Occipital lobe (tissue), 1 donor: ENCODE measurements at regions not wholly inside any gene's neighbourhood (a gene's known extent, or its start where the extent isn't known, plus 50 kb on each side); places are given as distances from the start of the nearest gene placed in this dataset.
"Not testable (repeated sequence)": the region's sequence is repeated elsewhere in the genome, so short reads cannot be mapped to it uniquely, and the experiment has no call there.

Source experiments
- DNase-seq: peaks from one replicate; lab custom pipeline; 2025; lab: John Stamatoyannopoulos, UW

DNA sequence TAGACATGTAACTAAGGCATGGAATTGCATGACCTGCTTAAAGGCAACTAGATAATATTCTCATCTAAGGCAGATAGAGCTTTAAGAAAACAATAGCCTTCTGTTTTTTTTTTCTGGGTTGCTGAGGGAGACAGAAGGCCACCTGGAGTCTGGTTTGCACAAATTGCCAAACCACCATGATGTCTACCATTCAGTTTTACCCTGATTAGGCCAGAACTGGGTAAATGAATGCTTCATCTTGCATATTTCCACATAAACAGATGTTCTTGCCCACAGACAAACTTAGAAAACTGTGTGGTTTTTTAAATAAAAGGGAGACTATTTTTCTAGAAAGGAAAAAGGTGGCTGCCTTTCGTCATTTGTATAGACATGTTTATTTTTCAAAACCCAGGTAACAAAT is 278.7 kb upstream of the PRICKLE1 start:
- DNase-seq, result no peak

DNA sequence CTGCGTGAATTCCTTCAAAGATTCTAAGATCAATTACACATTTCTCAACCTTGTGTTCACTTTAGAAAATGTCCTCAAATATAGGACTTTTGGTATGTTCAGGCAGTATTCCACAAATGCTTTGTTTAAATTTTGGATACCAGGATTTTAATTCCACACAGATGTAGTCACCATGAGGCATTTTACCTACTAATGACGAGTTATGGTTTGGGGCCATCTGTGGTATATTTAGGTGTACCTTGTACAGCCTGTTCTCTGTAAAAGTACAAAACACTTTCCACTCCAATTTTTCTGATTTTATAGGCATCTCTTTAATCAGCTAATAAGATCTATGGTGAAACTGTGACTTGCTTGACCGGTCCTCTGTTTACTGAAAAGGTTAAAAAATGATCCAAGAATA is 275.7 kb upstream of the PRICKLE1 start:
- DNase-seq, result no peak

DNA sequence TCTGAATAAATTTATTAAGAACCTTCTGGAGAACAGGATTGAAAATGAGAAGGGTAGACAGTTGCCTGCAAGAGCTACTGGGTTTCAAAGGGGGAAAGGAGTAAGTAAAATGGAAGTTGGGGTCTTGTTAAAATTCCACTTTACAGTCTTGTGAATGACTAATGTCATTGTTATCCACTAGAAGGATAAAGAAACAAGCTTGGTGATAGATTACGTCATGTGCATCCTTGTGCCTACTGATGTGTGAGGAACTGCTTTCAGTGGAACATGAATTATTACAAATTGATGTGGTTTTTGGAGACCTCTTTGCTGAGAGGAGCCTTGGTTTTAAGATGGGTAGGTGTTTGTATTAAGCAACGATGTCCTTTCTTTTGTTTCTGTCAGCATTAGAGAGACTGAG is 272.5 kb upstream of the PRICKLE1 start:
- no peak for DNase-seq

DNA sequence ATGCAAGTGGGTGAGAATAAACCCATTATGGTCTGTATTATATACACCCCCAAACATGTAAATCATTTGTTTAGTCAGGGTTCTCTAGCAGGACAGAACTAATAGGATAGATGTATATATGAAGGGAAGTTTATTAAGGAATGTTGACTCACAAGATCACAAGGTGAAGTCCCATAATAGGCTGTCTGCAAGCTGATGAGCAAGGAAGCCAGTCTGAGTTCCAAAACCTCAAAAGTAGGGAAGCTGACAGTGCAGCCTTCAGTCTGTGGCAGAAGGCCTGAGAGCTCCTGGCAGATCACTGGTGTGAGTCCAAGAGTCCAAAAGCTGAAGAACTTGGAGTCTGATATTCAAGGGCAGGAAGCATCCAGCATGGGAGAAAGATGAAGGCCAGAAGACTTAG is 270.8 kb upstream of the PRICKLE1 start:
- DNase-seq, result not testable (repeated sequence)

DNA sequence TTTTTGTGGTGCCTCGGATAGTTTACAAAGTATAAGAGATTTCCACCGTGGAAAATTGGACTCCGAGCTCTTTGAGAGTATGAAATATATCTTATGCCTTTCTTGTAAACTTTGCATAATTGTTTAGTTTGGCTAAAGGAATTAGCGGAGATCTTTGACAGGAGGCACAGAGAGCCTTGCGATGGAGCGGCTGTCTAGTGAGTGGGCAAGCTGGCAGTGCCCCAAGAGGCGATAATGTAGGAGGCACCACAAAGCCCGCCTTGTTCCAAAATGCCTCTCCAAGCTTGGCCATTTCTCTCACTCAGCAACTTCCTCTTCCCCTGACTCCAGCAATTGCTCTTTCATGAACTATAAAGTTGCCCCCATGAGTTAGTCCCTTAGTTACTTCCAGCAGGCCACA is 270.1 kb upstream of the PRICKLE1 start:
- DNase-seq, result no peak

DNA sequence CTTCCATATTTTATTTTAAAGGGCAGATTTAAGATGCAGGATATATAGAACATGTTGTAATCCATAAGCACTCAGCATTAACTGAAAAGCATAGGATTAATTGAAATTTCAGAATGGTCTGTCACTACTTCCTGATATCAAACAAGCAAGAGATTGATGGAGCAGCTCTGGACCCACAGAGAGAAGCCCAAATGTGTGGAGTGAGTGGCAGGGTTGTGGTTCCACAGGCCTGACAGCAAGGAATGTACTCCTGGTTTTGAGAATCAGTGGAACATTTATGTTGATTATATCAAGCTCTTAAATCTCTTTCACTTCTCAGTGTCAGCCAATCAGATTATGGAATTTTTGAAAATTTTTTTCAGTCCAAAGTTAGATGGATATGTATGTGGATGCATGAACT is 267.6 kb upstream of the PRICKLE1 start:
- no peak for DNase-seq

DNA sequence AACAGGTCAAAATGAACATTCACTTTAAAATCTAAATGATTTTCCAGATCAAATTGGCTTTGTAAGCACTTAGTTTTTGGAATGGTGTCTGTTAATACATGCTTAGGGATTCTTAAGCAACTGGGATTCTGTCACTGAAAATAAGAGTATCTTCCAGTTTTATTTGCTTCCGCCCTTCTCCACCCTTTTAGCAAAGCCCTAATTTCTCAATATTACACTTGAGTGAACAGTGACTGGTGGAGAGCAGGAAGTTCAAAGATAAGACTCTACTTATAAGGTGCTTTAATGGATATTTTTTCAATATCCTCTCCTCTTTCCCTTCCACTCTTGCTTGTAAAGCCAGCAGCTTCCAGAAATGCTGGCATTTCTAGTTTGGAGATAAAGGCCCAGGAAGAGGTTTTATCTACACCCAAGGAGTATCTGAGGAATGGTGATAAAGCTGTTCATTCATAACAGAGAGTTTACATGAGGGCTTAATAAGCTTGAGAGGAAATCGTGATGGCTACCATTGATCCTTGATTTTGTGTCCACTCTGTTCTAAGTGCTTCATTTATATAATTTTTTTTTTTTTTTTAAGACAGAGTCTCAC is 265.9 kb upstream of the PRICKLE1 start:
- no peak for DNase-seq

DNA sequence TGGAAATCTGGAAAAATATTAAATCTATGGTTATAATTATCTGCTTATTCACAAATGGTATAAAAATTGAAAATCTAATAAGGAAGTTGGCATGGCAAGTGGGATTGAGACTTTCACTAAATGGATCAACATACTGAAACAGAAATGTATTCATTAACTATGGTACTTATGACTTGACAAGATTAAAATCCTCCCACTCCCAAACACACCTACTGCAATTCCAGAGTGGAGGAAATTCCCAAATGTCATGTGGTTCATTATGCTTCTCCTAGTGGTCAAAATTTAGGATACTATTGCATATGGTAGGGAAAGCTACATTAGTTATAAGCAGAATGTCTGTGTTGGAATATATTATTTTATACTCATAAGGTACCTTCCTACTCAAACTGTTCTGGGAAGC is 265.3 kb upstream of the PRICKLE1 start:
- DNase-seq, result no peak

DNA sequence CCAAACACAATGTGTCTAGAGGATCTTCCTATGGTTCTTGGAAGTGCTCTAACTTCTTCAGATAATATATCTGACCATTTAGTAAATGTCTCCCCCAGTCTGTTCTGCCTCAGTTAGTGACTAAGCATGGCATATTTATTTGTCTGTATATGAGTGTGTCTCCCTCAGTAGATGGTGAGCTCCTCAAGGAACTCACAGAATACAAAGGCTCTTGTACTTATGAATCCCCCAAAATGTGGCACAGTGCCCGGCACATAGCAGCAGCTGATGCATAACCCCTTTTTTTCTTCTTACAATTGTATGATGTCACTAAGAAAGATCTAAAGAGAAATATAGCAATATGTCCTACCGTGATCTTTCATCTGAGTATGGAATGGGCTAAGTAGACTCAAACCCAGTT is 264.7 kb upstream of the PRICKLE1 start:
- no peak for DNase-seq

DNA sequence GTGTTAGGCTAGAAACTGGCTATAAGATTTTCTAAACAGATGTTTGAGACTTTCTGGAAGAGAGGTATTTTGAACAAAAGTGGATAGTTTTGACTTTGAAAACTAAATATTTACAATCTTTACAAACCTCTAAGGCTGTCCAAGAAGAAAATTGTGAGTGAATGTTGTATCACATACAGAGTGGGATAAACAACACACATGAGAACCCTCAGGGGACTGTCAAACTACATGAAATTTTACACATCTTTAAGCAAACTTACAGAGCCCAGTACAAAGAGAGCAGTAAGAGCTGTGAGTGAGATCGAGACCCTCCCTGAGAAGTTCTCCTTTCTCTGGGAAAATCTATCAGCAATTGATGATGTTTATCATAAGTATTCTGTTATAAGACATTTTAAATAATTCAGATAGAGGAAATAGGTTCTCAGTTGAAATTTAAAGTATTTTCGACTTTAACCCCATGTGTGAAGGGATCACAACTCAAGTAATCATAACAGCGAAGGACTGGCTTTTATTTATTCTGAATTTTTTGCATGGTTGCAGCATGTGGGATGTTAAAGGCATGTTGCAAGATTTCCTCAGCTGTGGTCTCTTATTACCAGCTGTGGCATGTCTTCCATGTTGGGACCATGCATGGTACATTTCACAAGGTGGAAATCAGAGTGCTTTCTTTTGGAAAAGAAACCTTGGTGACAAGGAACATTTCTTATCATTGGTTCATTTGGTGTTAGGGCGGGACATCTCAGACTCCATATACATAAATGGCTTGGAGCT is 264.0 kb upstream of the PRICKLE1 start:
- no peak for DNase-seq

DNA sequence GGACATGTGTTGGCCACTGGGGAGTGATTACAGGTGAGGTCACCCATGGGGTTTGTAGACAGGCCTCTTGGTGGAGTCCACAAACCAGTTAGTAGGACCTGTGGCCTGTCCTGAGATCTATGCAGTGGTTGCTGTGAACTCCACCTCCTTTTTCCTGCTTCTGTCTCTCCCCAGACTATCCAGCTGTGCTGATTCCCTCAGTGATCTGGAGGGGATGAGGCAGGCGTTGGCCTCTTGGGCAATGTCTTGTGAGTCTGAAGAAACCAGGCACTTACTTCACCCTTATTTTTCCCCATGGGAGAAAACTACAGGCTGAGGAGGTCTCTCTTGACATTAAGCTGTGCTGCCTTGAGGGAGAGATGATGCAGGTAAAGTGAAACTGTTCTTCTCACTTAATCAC is 257.2 kb upstream of the PRICKLE1 start:
- DNase-seq, result no peak

DNA sequence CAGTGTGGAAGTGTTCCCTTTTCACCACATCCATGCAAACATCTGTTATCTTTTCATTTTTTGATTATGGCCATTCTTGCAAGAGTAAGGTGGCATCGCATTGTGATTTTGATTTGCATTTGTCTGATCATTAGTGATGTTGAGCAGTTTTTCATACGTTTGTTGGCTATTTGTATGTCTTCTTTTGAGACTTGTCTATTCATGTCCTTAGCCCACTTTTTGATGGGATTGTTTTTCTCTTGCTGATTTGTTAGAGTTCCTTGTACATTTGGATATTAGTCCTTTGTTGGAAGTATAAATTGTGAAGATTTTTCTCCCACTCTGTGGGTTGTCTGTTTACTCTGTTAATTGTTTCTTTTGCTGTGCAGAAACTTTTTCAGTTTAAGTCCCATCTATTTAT is 244.5 kb upstream of the PRICKLE1 start:
- DNase-seq, result no peak

DNA sequence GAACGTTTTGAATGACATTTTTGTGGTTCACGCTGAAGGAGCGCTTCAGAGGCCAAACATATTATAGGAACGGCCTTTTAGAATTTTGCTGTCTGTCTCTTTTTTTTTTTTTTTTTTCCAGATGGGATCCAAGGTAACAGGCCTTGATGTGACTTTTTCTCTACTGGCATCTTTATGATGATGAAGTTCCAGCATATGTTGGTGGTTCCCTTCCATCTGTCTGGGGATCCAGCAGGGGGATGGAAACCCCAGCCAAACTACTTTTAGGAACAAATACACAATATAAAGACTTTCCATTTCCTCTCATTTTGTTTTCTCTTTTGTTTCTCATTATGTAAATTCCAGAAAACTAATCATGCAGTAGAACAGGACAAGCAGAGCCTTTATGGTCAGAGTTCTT is 239.3 kb upstream of the PRICKLE1 start:
- DNase-seq, result no peak

DNA sequence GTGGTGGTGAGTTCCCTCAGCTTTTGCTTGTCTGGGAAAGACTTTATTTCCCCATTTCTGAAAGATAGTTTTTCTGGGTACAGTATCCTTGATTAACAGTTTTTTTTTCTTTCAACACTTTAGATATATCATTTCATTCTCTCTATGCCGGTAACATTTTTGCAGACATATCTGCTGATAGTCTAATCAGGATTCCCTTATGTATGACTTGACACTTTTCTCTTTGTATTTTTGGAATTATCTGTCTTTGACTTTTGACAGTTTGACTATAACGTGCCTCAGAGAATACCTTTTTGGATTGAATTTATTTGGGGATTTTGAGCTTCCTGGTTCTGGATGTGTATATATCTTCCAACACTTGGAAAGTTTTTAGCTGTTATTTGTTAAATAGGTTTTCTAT is 234.8 kb upstream of the PRICKLE1 start:
- no peak for DNase-seq

DNA sequence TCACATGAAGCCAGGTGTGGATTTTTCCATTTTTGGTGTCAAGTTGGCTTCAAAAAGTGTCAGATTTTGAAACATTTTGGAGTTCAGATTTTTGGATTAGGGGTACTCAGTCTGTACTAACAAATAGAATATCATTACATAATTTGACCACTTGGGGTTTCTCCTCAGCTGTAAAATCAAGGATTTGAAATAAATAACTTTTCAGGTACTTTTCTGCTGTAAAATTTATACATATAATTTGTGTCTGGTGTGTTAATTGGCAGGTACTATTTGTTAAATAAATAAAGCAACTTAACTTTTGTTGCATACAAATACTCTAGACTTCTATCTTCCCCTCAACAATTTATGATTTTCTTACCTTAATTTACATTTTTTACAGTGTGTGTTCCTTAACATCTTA is 234.1 kb upstream of the PRICKLE1 start:
- no peak for DNase-seq

DNA sequence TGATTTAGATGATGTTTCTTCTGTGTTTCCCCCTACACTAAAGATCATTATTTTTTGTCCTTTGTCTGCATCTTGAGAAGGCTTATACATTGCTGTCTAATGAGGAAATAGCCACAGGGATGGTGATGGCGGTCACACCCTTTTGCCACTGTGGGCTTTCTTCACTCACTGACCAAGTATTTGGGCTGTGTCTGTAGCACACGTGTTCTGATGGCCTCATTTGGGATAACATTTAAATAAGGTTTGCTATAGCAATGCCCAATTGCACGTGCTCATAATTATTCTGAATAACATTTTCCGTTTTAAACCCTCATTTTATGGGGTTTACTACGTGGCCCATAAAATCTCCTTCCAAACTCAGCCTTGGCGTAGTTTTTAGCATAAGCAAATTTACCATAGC is 230.3 kb upstream of the PRICKLE1 start:
- no peak for DNase-seq

DNA sequence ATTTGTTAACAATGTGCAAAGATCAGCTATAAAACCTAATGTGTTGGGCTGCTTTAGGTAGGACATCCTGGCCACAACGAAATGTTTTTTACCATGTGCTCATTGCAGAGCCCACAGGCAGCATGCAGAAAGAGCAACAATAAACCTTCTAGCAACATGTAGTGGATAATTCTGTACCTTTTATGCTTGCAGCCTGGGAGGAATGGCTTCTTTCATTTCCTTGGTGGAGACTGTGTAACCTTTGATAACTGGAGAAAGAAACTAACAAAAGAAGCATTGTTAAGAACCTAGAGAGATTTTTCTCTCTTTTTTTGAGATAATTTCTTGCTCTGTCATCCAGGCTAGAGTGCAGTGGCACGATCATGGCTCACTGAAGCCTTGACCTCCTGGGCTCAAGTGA is 225.5 kb upstream of the PRICKLE1 start:
- no peak for DNase-seq

DNA sequence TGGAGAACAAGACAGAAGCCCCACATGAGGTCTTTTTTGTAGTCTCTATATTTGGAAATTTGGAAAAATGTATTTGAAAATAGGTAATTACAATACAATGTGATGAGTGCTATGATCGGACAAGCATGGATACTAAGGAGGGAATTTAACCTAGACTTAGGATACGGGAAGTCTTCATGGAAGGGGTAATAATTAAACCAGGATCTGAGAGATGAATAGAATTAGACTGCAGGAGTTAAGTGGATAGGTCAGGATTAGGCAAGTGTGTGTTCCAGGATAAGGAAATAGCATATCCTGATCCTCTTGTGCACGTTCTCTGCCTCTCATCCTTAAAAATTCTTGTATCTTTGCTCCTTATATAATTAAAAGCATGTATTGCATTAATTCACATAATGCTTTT is 223.3 kb upstream of the PRICKLE1 start:
- DNase-seq, result no peak

DNA sequence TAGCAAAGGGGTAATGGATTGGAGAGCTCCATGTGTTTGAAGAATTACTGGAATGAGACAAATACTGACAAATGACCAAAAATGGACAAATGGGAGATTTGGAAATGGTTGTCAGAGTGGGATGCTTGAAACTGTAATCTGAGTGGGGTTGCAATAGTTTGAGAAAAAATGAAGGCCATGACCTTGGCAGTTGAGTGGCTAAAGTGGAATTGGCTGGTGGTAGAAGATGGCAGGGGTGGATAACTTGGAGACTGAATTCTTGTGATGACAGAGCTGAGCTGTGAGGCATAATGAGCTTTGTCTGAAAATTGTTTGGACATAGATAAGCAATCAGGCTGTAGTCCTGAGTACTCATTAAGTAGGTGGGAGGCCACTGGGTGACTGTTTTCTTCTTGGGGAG is 222.5 kb upstream of the PRICKLE1 start:
- DNase-seq, result no peak

DNA sequence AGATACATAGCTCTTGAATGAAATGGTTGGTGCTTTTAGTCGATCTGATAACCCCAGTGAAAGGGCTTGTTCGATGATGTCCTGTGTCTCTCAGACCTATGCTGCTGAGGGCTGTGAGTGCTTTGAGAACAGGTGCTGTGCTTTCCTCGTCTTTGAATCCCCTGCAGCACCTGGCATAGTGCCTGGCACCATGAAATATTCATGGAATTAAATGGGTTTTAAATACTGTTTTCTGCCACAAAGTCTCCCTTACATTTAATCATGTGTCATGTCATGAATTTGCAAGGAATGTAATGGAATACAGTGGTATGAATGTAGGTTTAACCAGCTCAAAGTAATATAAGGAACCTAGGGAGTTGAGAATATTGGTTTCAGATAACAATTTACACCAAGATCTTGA is 220.5 kb upstream of the PRICKLE1 start:
- DNase-seq, result no peak

DNA sequence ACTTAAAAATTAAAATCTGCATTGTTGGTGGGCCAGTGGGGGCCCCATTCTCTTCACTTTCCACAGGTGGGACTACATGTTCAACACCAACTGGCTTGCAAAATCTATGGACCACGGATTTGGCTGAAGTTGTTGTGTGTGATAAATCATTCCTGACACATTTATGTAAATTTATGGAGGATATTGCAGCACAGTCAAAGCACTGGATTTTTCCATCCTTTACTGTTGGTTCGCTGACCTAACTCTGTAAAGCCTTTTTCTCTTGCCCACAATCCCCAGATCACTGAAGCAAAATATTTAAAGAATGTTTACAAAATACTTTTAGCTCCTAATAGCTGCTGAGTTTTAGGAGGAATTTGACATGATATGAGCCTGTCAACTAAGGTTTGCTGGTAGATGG is 219.7 kb upstream of the PRICKLE1 start:
- no peak for DNase-seq

DNA sequence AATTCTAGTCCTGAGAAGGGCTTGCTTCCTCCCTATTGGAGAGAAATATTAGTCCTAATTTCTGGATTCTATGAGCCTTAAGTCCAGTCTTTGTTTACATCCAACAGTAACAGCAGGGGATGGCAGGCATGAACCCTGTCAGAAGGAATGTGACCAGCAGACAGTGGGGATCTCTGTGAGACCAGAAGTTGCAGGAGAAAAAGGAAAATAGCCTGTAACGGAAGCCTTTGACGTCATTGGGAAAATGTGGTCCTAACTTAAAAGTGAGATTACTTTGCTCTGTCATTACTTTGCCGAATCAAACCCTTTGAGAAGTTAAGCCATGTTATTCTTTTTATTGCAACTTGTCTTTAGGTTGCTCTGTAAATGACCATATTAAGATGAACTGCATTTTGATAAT is 218.2 kb upstream of the PRICKLE1 start:
- no peak for DNase-seq

DNA sequence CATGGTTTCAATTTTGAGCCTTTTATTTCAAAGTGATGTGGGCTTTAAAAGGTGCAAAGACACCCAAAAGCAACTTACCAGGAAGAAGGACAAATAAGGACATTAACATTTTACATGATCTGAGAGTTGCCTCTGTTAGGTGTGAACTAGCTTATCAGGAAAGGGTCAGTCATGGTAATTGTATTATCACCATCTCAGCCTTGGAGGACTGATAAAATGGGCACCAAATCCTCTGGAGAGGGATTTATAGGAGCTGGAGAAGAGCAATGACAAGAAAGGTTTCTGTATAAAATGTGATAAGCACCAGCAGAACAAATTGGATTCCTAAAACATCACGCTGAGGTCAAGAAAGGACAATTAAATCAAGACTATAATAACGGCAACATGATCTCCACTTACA is 217.7 kb upstream of the PRICKLE1 start:
- no peak for DNase-seq

DNA sequence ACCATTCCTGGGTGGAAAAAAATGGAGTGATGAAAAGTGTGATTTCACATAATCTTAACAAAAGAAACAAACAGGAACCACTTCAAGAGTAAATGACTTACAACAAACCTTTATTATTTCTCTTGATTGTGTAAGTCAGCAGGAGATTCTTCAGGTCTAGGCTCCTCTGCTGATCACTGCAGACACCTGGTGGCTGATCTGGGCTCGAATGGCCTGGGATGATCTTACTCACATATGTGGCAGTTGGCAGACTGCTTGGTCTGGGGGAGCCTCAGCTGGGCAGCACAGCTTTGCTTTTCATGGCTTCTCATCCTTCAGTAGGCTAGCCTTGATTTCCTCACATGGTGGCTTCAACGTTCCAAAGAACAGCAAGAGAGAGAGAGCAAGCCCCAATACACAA is 215.4 kb upstream of the PRICKLE1 start:
- no peak for DNase-seq
